ENCODE measurements at regions not wholly inside any gene's neighbourhood (a gene's known extent, or its start where the extent isn't known, plus 50 kb on each side); places are given as distances from the start of the nearest gene placed in this dataset.
"Not testable (repeated sequence)": the region's sequence is repeated elsewhere in the genome, so short reads cannot be mapped to it uniquely, and the experiment has no call there.

DNA sequence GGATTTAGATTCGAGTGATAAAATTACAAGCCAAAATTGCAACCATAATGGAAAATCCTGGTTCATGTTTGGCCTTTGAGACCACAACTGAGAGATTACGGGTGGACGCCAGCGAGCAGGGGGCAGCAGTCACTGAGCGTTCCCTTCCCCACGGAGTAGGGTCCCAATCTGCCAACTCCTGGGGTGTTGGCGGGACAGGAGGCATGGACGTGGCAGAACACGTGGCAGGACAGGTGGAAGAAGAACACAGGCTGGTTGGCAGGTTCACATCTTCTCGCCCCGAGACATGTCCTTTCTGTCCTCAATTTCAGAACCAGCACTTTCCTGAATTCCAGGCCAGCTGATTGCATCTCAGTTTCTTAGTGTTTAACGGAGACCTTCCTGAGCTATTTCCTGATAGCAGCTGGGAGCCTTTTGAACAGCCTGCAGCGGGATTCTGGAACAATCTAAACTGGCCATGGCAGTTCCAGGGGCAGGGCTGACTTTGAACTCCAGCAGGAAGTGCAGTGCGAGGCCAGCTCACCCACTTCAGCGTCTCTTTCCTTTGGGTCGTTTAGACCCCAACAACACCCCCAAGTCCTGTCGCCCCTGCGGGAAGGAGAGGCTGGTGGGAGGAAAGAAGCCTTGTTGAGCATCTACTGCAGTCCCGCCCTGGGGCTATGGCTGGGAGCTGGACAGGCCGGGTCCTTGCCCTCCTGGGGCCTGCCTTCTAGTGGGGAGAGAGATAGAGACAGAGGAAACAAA lies 159.1 kb upstream of the FOXF1 start:
- no peak for DNase-seq (ENCODE audit: low spot score)

DNA sequence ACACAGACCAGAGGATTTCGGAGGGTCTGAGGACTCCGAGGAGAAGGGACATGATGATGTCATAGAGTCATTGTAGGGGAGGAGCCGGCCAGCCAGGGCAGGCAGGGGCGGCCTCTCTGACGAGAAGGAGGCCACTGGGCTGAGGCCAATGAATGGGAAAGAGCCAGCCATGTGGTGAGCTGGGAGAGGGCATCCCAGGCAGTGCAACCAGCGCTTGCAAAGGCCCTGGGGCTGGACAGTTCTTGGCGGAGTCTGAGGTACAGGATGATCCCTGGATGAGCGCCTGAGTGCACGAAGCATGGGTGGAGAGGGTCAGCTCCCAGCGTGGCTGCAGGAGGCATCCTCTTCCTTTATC lies 158.6 kb upstream of the FOXF1 start:
- not testable (repeated sequence) for DNase-seq (ENCODE audit: low spot score)

DNA sequence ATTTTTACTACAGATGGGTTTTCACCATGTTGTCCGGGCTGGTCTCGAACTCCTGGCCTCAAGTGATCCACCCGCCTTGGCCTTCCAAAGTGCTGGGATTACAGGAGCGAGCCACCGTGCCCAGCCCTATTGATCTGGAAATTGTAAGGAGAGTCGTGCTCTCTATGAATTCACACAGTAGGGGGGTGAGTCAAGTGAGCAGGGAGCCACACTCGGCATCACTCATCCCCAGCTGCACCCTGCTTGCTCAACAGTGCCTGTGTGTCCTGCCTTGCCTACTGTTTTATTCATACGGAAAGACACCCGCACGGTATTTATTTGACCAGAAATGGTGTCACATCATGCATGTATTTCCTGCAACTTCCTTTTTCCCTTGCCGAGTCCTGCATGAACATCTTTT lies 157.2 kb upstream of the FOXF1 start:
- no peak for DNase-seq (ENCODE audit: low spot score)

- DNase-seq (ENCODE audit: low spot score), result no peak
Observed at GRCh38 chr16:86353948-86354347, 156.4 kb upstream of the FOXF1 start.

DNA sequence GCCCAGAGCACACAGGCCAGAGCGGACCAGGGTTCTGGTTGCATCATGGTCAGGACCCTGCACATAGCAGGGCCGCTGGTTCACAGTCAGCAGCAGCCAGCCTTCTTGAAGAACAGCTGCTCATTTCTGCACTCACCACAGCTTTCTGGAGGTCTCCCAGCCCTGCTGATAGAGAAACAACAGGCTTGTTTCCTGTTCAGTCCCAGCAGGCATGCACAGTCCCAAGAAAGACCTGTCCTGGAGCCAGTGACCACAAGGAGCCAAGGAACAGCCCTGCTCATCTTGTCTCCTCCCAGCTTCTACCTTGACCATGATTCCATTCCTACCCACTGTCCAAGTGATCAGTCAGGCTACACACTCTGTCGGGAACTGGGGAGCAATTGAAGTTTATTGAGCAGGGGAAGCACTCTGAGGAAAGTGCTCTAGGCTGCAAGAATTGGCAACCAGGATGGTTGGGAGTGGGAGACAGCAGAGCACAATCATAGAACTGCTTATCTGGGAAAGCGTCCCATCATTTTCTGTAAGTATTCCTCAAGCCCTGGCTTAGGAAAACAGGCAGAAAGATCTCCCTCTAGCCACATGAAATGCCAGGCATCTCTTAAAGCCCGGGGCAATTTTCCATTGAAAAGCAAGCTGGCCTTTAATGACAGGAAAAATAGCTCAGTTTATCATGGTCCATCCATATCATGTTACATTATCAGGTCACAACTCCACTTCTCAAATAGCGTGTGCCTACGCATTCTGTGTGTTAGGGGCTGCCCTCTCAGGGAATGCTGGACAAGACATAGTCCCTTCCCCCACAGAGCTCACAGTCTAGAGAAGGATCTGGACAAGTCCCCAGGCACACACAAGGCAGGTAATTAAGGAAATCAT lies 155.4 kb upstream of the FOXF1 start:
- no peak for DNase-seq (ENCODE audit: low spot score)

DNA sequence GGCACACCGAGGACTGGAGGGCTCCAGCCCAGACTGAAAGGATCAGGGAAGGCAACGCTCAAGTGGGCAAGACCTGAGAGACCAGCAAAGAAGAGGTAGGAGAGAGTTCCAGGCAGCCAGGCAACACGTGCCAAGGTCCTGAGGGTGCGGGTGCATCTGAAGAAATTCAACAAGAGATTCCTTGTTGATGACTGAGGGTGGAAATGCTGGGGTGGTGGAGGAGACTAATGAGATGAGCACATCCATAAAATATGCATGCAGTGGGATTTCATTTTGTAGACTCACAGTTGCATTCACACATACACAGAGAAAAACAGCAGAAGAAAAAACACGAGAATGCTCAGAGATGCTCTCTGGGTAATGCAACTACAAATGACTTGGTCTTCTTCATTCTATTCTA lies 154.8 kb upstream of the FOXF1 start:
- DNase-seq (ENCODE audit: low spot score), result peak; percentile 31

- no peak for DNase-seq (ENCODE audit: low spot score)
Observed at GRCh38 chr16:86355951-86356350, 154.4 kb upstream of the FOXF1 start.

DNA sequence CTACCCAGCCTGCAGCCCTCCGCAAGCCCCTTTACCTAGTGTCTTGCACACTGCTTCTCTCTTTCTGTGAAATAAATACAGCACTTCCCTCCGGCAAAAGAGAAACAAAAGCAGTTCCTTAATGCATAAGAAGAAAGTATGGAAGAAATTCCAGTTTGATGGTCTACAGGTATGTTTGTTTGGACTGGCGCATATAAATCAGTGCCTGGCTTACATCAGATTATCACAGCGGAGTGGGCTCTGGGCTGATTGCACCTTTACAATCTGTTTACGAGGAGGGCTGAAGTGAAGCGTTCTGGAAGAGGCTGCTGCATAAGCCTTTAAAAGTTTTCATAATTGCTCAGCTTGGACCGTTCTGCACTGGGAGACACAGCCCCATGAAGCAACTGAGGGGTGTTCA lies 153.5 kb upstream of the FOXF1 start:
- DNase-seq (ENCODE audit: low spot score), result no peak

DNA sequence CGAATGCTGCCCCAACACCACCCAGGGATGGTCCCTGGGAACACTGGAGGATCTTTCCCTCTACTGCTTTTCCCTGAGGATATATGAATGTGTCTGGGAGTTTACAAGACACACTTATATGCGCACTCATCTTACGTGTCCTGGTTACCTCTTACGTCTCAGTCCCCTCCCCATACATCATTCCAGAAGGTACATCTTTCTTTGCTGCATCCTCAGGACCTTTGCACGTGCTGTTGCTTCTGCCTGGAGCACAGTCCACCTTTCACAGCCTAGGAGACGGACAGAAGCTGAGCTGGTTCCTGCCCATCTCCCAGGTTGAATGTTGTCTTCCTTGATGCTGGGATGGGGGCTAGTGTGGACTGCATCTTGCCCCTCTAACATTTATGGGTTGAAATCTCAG lies 153.0 kb upstream of the FOXF1 start:
- no peak for DNase-seq (ENCODE audit: low spot score)

DNA sequence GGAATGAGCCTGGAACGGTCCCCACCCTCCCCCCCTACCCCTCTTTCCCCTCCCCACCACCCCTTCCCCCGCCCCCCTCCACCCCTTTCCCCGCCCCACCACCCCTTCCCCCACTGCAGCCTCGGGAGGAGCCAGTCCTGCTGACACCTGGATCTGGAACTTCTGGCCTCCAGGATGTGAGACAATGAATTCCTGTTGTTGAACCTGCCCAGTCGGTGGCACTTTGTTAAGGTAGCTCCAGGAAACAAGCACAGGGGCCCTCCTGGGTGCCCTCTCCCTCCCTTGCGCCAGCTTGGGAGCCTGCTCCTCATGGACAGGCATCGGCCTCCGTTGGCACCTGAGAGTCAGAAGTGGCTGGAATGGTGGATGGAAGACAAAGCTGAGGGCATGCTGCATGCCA lies 152.4 kb upstream of the FOXF1 start:
- DNase-seq (ENCODE audit: low spot score), result no peak

GRCh38 chr16:86359571-86359970 lies 150.8 kb upstream of the FOXF1 start:
- no peak for DNase-seq (ENCODE audit: low spot score)

- DNase-seq (ENCODE audit: low spot score), result no peak
Observed at GRCh38 chr16:86362155-86362849, 148.0 kb upstream of the FOXF1 start.

DNA sequence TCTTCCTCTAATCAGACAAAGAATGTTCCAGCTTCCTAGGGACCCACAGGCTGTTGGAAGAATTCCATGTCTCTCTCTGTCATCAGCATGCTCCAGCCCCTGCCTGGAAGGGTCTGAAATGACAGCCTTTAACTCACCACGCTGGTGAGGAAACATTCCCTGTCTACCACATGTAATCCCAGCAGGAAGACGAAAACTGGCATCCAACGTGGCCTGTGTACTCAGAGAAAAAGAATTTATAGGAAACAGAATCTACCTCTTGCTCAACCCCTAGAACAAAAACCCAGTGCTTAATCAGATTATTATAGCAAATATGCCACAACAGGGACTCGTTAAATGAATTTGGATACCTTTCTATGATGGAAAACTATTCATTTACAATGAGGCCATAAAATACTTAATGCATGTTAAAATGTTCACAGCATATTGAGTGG lies 147.3 kb upstream of the FOXF1 start:
- DNase-seq (ENCODE audit: low spot score), result peak; percentile 30

GRCh38 chr16:86363836-86364618 lies 146.3 kb upstream of the FOXF1 start:
- DNase-seq (ENCODE audit: low spot score), result no peak

DNA sequence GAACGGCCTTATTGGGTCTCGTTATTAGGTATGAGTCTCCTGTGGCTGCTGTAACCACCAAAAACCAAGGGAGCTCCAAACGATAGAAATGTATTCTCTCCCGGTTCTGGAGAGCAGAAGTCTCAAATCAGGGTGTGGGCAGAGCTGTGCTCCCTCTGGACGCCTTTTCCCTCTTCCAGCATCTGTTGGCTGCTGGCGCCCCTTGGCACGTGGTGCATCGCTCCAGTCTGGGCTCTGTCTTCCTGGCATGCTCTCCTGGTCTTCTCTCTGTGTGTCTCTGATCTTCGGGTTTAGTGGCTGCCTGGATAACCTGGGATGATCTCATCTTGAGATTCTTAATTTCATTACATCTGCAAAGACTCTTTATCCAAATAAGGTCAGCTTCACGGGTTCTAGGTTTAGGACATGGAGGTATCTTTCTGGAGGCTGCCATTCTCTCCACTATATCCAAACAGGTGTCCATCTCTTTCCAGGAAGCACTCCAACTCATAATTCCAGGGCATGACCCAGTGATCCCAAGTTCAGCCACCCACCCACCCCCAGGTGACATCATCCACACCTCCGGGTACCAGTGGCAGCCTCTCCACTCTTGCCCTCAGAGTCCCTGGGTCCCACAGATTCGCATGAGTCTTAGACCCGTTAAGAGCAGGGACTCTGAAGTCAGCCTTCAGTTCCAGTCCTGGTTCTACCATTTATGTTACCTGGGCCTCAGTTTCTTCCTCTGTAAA lies 145.5 kb upstream of the FOXF1 start:
- DNase-seq (ENCODE audit: low spot score), result no peak

DNA sequence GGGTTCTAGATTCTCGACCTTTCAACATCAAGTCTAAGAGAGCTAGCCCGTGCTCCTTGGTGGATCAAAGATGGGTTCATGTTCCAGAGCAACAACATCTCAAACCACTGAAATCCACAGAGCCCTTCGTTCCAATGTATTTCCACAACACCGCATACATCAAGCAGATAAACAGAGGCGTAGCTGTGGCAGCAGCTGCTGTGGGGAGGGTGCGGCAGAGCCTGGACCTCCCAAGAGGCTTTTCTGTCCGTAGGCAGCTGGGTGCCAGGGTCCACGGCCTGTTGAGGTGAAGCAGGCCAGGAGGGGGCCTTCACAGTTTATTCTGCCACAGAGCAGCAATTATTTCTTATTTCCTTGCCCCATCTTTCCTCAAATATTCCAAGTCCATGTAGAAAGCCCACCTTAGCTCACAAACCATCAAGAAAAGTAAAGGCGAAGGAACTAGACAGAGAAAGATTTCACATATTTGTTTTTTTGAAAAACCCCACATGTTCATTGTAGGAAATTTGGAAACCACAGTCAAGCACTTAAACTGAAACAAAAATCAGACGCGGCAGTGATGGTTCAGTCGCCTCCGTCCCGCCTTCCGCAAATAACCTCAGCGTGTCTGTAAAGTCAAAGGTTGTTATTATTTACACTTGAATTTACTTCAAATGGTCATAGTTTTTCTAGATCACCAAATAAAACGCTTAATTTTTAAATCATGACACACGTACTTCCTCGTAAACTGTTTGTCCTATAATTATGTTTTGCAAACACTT lies 144.6 kb upstream of the FOXF1 start:
- DNase-seq (ENCODE audit: low spot score), result no peak

GRCh38 chr16:86366481-86366880 lies 143.8 kb upstream of the FOXF1 start:
- no peak for DNase-seq (ENCODE audit: low spot score)

- no peak for DNase-seq (ENCODE audit: low spot score)
Observed at GRCh38 chr16:86367291-86368072, 142.8 kb upstream of the FOXF1 start.

DNA sequence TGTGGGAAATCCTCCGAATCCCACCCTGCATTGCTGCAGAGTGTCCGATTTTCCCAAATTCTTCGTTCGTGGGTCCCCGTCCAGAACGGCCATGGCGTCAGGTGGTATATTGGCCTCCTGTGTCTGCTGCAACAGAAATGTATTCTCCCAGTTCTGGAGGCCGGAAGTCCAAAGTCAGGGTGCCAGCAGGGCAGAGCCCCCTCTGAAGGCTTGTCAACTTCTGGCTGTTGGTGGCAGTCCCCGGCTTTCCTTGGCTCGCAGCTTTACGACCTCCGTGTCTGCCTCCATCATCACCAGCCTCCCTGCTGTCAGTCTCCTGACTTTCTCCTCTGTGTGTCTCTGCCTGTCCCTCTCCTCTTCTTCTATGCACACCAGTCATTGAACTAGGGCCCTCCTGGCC lies 142.1 kb upstream of the FOXF1 start:
- DNase-seq (ENCODE audit: low spot score), result no peak

DNA sequence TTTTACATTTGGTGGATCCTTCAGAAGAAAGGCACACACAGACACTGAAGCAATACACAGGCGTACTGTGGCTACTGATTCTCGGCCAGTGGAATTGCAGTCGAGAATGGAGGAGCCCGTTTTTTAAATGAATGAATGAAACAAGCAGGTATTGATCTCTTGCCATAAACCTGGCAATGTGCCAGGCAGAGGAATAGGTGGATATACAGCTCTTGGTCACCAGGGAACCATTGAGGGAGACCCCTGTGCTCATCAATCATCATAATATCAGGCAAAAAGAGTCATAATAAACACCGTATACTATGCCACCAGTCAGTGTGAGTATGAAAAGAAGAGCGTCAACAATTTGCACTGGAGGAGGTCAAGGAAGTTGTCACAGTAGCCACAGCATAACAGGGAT lies 140.3 kb upstream of the FOXF1 start:
- DNase-seq (ENCODE audit: low spot score), result no peak

All from LoVo (cell line).